GM19025 (cell line): ENCODE measurements at regions not wholly inside any gene's neighbourhood (a gene's known extent, or its start where the extent isn't known, plus 50 kb on each side); places are given as distances from the start of the nearest gene placed in this dataset.

Experiments used
- ATAC-seq: cut with Tn5 transposase; IDR thresholded peaks from one replicate; pipeline ENCODE4 v1.9.1; 2021; ENCODE audit warnings: mild to moderate bottlenecking, low read depth, moderate library complexity; ENCODE audit not compliant: unreplicated experiment

- ATAC-seq = no peak
Measured at GRCh38 chr13:99653526-99653925, 152.3 kb downstream of the TM9SF2 start.

- no peak for ATAC-seq
Measured at GRCh38 chr13:99652901-99653300, 151.6 kb downstream of the TM9SF2 start.

DNA sequence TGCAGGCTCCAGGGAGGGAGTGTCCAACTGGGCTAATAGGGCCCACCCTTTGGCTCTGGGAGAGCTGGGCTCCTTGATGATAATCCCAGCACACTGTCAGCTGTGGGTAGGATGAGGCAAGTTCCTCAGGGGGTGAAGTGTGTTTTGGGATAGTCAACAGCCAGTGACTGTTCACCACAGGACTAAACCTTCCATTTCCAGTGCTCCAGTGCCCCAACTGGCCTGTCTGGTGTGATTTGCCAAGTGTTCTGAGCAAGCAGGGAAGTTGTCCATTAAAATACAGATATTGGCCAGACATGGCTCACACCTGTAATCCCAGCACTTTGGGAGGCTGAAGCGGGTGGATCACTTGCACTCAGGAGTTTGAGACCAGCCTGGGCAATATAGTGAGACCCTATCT lies 150.9 kb downstream of the TM9SF2 start:
- no peak for ATAC-seq

DNA sequence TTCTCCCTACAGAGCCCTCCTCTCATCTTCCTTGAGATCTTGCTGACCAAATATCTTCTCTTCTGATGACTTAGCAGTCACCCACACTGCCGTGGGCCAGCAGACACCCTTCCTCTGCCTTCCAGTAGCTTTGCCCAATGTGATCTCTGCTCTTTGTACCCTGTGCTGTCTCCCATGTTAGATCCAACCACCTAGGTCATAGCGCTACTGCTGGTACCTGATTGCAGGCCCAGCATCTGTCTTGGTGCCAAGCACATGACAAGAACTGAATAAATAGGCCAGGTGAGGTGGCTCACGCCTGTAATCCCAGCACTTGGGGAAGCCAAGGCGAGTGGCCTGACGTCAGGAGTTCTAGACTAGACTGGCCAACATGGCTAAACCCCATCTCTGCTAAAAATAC lies 149.7 kb downstream of the TM9SF2 start:
- ATAC-seq = no peak

DNA sequence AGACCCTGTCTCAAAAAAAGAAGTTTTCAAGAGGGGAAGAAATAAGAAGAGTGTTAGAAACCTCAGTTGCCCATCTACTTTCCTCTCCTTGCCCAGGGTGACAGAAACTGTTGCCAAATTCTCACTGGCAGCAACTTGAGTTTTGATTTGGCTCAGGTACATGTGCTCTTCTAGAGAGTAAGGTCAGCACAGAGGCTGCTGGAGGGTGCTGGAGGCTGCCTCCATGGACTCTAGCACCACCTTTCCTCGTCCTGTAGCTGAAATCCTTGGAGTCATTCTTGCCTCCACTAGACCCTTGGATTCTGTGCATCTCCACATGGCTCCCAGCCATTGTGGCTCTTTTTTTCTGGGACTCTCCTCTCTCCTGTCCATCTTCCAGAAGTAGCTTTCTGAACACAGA lies 149.1 kb downstream of the TM9SF2 start:
- no peak for ATAC-seq

GRCh38 chr13:99648927-99649326 lies 147.7 kb downstream of the TM9SF2 start:
- no peak for ATAC-seq

- ATAC-seq = no peak
Measured at GRCh38 chr13:99648066-99648665, 146.9 kb downstream of the TM9SF2 start.

- ATAC-seq = no peak
Measured at GRCh38 chr13:99647596-99647985, 146.3 kb downstream of the TM9SF2 start.

GRCh38 chr13:99646866-99647595 lies 145.8 kb downstream of the TM9SF2 start:
- no peak for ATAC-seq

GRCh38 chr13:99642841-99643240 lies 141.6 kb downstream of the TM9SF2 start:
- no peak for ATAC-seq

- no peak for ATAC-seq
Measured at GRCh38 chr13:99642006-99642405, 140.7 kb downstream of the TM9SF2 start.

DNA sequence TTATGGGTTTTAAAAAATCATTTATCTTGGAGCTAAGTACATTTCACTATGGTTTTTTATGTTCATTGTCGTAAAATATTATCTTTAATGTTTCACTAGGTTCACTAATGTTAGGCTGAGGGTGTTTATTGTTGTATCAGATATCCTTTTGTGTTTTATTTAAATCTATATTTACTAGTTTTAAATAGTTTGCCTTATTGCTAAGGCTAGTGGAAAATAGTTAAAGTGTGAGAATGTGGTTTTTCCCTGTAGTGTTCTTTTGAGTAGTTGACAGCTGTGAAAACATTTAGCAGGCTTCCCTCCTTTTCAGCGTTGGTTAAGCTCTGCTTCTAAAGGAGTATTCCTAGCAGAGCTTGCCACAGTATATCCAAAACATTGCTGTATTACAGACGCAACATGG lies 139.0 kb downstream of the TM9SF2 start:
- no peak for ATAC-seq

DNA sequence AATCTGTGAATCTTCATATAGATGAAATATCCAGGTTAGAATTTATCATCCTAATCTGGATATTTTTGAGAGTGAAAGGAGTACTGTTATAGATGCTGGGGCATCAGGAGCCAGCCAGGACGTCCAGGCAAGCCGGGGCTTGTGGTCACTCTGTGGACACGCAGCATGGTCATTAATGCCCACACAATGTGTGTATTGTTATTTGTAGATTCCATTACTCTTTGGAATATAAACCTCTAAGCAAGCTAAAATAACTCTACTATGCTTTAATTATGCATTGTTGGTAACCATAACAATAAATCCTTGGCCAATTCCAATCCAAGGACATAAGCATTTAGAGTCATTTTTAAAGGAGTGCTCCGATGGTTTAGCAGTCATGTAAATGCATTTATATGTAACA lies 137.9 kb downstream of the TM9SF2 start:
- ATAC-seq = no peak

- peak; percentile 53 for ATAC-seq
Measured at GRCh38 chr13:99636728-99637353, 135.6 kb downstream of the TM9SF2 start.

GRCh38 chr13:99636306-99636705 lies 135.0 kb downstream of the TM9SF2 start:
- no peak for ATAC-seq

DNA sequence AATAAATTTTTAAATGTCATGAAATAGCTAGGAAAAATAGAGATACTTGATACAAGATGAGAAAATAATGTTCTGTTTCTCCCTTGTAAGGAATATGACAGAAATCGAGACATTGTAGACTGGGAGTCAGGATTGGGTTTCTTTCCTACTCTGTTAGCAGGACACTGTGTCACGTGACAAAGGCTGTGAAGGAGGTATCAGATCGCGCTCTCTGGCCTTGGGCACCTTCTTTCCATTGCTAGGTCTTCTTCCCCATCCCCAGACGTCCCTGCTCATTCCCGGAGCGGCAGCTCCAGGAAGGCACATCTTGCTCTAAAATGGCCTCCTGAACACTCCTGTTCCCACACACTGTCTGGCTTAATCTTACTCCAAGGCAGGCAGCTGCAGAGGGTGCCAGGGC lies 133.4 kb downstream of the TM9SF2 start:
- ATAC-seq = no peak

DNA sequence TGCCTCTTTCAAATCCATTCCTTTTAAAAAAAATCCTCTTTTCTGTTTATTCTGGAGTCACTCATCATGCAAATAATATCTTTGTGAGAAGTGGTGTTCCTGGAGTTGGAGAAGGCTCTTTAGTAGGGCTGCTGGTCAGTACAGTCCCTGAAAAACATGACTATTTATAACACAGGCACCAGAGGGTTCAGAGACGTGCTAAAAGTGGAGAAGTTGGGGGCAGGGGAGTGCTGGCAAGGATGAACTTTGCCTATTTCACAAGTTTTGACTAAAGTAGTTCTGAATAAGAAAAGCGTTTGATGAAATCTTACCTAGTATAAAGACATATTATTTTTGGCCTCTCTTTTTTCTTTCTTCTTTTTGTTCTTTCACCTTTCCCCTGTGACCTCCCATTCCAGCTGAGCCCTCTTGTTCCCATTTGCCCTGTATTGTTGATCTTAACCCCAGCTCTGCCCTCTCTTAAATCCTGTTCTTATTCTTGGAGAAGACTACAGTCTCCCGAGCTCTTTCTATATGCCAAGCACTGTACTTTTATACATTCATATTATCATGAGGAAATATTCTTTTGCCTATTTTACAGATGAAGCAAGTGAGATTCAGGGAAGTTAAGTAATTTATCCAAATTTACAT lies 129.1 kb downstream of the TM9SF2 start:
- ATAC-seq = no peak

DNA sequence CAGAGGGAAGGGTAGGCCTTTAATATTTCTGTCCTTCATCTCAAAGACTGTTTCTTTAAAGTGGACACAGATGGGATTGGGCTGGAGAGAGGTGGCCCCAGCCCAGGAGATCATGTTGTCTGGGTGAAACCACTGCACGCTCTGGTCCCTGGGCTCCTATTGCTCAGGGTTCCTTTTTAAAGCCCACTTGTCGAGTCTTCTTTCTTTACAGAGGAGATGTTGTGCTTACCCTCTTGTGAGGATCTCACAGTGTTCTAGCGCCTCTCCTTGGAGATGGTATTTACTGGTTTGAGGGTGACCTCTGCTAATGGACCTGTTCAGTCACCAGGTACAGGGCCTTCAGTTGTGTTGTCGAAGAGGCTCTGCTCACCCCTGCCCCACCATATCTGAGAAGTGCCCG lies 128.4 kb downstream of the TM9SF2 start:
- no peak for ATAC-seq

DNA sequence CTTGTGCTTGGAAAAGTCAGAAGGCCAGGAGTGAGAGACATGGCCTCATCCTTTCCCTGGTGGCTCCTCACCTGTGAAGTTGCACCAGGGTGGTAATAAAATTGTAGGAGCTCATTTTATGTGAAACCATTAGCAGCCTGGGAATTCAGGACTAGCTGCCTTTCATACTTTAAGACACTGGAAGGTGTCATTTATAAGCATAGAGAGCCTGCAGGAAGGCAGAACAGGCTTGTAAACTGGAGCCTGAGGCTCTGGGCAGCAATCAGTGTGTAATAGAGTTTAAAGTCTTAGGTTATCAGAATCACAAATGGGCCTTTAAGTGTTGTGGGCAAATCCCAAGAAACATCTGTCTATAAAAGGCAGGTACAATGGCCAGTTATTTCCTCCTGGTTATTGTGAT lies 127.2 kb downstream of the TM9SF2 start:
- ATAC-seq = no peak

DNA sequence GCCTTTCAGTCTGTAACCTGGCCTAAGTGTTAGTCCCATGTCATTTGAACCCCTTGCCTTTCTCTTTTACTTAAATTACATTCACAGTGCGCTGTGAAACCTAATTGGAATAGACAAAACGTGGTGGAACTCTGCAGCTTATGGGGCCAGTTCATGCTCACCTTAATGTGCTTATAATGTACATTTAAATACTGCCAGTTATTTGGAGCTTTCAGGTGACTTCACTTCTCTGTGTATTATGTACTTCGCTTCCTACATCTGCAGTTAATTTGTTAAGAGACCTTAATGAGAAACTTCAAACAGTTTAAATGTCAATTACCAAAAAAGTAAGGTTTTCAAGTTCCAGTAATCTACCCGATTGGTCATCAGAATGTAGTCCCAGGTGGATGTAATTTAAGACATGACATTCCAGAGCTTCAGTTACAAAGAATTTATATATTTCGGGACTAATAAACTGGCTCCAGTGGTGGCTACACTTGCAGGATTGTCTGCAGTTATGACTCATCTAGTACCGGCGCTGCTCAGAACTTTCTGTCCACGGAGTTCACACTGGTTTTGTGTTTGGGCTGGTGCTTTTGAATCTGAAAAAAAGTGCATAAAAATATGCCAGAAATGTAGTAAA lies 125.3 kb downstream of the TM9SF2 start:
- no peak for ATAC-seq

DNA sequence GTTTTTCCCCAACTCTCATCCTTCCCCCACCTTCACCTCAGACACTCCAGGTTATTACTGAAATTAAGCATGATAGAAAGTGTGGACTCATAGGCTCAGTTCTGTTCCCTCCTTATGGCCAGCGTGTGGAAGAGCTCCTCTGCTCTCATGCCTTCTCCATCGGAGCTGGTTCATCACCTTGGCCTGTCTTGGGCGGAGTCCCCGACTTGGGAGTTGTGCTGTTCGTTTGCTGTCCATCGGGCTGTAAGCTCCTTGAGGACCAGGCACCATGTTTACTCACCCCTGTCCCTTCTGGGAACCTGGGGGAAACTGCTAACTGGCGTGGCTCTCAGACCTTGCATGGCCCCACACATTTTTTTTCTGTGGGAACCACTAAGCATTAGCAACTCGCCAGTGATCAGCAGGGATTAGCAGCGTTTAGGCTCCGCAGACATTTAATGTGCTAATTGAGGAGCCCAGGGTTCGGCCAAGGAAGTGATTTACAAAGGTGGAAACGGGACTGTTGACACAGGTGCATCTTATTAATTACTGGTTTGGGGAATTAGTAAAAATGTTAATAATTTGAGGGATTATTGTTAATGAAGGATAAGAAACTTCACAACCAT lies 123.8 kb downstream of the TM9SF2 start:
- ATAC-seq = no peak
